Right cardiac atrium (tissue), 5 donors: ENCODE measurements at regions not wholly inside any gene's neighbourhood (a gene's known extent, or its start where the extent isn't known, plus 50 kb on each side); places are given as distances from the start of the nearest gene placed in this dataset.

Experiments
- ATAC-seq, 2 donors: fragments of 200-7000 bp; cut with Tn5 transposase; one replicate each; pipeline versions ENCODE4 v1.8.0 to v1.9.1; 2020; ENCODE audit warnings: moderate library complexity in 2 of 2, mild to moderate bottlenecking in 1 of 2
- DNase-seq, 3 donors: peaks; one replicate each; pipeline ENCODE4 v3.0.0-alpha.2; 2020
- H3K27ac ChIP-seq: one replicate; pipeline ENCODE4 v1.5.1; 2013; ENCODE audit warnings: mild to moderate bottlenecking, low read length, control low read depth, moderate library complexity
- H3K27me3 ChIP-seq: one replicate; pipeline ENCODE4 v1.6.1; 2013; ENCODE audit not compliant: control insufficient read depth, insufficient read depth
- H3K4me1 ChIP-seq: one replicate; pipeline ENCODE4 v1.6.1; 2013; ENCODE audit warnings: low read length; ENCODE audit not compliant: control insufficient read depth, insufficient read depth
- H3K4me3 ChIP-seq: one replicate; pipeline ENCODE4 v1.5.1; 2013; ENCODE audit warnings: low read length, control low read depth
- H3K9me3 ChIP-seq: one replicate; pipeline ENCODE4 v1.6.1; 2013; ENCODE audit warnings: low read length; ENCODE audit not compliant: control insufficient read depth
- WGBS: extraction: QIAGEN DNeasy Blood & Tissue Kit; methylation state at CpG from one replicate; pipeline ENCODE4 v1.1.7; 2013; 5-methylcytosine and 5-hydroxymethylcytosine counted together
- intact Hi-C, 4 donors: fragments of 100-400 bp; cut with DNase I; formaldehyde crosslinking; loops; one replicate each; pipeline versions ENCODE4 v1.11.0 to v1.14.0; 2022 to 2023
- donor health status: healthy with polysubstance abuse.
- donor health status: DM: no; HTN: yes; CAD: no.
- donor health status: DM: no; HTN: no; CAD: no.
- donor health status: DM: no; HTN: yes; CAD: no; lungs with severe emphysema.
- donor health status: DM: yes; HTN: yes; CAD: no.

- WGBS: 25% methylated on average over 2 of the region's 2 CpGs
- Histone ChIP-seq H3K27ac (no peak overlapping the region), H3K4me1 (peaks cover 3% of the 10 kb centered on the region), H3K27me3 (no peaks in the 10 kb centered on the region), H3K9me3 (no peaks in the 10 kb centered on the region), H3K4me3 (no peak overlapping the region)
- ATAC-seq (peak; percentile 89 to 94), DNase-seq (peak in 1 of 3 donors; percentile 23)
- intact Hi-C loops: no loop called here
Measured at GRCh38 chr13:77980592-77980991, 62.0 kb upstream of the EDNRB start.

DNA sequence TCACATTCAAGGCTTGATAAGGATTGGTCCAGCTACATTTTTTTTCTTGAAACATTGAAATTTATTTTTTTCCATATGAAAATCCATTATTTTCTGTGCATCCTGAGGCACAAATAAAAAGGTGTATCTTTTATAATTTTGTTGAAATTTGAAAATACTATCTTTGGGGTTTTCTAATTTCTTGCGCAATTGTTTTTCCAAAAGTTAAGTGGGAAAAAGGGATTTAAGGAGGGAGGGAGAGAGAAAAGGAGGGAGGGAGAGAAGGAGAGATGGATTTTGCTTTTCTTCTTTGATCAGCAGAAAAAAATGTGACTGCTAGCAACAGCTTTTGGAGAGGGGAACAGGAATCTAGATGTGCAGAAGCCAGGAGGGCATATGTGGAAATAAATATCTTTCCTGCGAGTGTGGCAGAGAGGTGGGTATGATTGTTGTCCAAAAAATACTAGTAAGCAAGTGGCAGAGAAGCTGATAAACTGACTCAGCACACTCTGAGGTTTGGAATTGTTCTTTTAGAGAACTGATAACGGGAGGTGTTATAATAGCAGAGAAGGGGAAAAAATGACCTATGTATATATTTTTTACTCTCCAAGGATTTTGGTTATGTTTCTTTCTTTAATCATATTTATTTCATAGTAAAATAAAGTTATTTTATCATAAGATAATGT is 61.2 kb upstream of the EDNRB start:
- intact Hi-C loops: no loop called here
- no peaks in the 10 kb centered on the region for H3K27me3 ChIP-seq
- DNase-seq (no peak), ATAC-seq (peak; percentile 59 to 76)
- H3K4me1 ChIP-seq: no peaks in the 10 kb centered on the region
- H3K9me3 ChIP-seq: no peaks in the 10 kb centered on the region
- H3K4me3 ChIP-seq: no peak overlapping the region
- 70% methylated on average over 3 of the region's 3 CpGs for WGBS
- H3K27ac ChIP-seq: peak overlapping the region; percentile 23

- H3K4me3 ChIP-seq: no peak overlapping the region
- no peaks in the 10 kb centered on the region for H3K9me3 ChIP-seq
- no peaks in the 10 kb centered on the region for H3K4me1 ChIP-seq
- intact Hi-C loops: no loop called here
- WGBS: 91% methylated on average over 14 of the region's 14 CpGs
- no peak for DNase-seq
- ATAC-seq: no peak
- H3K27me3 ChIP-seq: no peaks in the 10 kb centered on the region
- H3K27ac ChIP-seq: no peak overlapping the region
Measured at GRCh38 chr13:77975358-77976042, 56.9 kb upstream of the EDNRB start.

DNA sequence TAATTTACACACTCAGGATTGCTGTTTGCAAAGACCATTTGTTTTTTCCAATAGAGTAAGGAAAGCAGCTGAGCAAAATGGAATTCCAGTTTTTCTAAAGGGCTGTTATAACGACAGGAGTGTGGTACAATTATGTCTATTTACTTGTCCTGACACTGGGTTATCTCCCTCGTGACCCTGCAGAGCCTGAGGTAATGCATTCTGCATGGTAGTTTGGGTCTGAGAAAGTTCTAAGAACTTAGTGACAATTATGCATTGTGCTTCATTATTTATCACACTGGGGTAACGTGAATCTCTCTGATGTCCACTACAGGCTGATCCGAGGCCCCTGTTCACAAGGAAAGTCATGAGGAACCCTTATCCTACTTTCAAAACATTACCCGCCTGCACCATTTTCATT is 50.7 kb upstream of the EDNRB start:
- 71% methylated on average over 5 of the region's 5 CpGs for WGBS
- Histone ChIP-seq H3K4me1 (no peaks in the 10 kb centered on the region), H3K27ac (no peak overlapping the region), H3K4me3 (no peak overlapping the region), H3K27me3 (no peaks in the 10 kb centered on the region), H3K9me3 (no peaks in the 10 kb centered on the region)
- DNase-seq: no peak
- no peak for ATAC-seq
- intact Hi-C loops: no loop called here
